ENCODE measurements at regions not wholly inside any gene's neighbourhood (a gene's known extent, or its start where the extent isn't known, plus 50 kb on each side); places are given as distances from the start of the nearest gene placed in this dataset.

GRCh38 chr6:144912474-144912873 lies 627.3 kb downstream of the UTRN start:
- TF ChIP-seq SUZ12 (IDR thresholded peaks at IDR 0.05; ENCODE audit: extremely low read depth, insufficient read depth, insufficient read length) (no peak), ZNF274 (IDR thresholded peaks at IDR 0.05; ENCODE audit: low read depth, low read length) (no peak)

All from NT2/D1 (cell line).